ENCODE measurements at regions not wholly inside any gene's neighbourhood (a gene's known extent, or its start where the extent isn't known, plus 50 kb on each side); places are given as distances from the start of the nearest gene placed in this dataset.

DNA sequence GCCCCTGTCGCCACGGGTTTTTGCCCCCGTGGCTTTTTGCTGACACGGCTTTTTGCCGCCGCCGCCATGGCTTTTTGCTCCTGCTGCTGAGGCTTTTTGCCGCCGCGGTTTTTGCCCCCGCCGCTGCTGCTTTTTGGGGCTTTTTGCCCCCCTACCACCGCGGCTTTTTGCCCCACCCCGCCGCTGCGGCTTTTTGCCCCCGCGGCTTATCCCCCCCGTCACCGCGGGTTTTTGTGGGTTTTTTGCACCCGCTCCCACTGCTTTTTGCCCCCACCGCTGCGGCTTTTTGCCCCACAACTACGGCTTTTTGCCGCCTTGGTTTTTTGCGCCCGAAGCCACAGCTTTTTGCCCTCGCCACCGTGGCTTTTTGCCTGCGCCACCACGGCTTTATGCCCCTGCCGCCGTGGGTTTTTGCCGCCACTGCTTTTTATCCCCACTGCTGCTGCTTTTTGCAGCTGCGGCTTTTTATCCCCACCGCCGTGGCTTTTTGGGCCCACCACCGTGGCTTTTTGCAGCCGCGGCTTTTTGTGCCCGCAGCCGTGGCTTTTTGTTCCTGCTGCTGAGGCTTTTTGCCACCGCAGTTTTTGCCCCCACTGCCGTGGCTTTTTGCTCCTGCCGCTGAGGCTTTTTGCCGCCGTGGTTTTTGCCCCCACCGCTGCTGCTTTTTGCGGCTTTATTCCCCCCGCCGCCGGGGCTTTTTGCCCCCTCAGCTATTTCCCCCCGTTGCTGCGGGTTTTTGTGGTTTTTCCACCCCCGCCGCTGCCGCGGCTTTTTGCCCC lies 2798.0 kb upstream of the TEKT4 start:
- TF ChIP-seq POLR2AphosphoS5 (IDR thresholded peaks at IDR 0.05; ENCODE audit: low read depth) (no peak), EZH2phosphoT487 (IDR thresholded peaks at IDR 0.05; ENCODE audit: unreplicated experiment) (no peak)
- TF ChIP-seq, protein P1, sequence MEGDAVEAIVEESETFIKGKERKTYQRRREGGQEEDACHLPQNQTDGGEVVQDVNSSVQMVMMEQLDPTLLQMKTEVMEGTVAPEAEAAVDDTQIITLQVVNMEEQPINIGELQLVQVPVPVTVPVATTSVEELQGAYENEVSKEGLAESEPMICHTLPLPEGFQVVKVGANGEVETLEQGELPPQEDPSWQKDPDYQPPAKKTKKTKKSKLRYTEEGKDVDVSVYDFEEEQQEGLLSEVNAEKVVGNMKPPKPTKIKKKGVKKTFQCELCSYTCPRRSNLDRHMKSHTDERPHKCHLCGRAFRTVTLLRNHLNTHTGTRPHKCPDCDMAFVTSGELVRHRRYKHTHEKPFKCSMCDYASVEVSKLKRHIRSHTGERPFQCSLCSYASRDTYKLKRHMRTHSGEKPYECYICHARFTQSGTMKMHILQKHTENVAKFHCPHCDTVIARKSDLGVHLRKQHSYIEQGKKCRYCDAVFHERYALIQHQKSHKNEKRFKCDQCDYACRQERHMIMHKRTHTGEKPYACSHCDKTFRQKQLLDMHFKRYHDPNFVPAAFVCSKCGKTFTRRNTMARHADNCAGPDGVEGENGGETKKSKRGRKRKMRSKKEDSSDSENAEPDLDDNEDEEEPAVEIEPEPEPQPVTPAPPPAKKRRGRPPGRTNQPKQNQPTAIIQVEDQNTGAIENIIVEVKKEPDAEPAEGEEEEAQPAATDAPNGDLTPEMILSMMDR (conservative IDR thresholded peaks at IDR 0.05; ENCODE audit: low read depth in 2 of 2), result no peak
- TF ChIP-seq, protein P2, sequence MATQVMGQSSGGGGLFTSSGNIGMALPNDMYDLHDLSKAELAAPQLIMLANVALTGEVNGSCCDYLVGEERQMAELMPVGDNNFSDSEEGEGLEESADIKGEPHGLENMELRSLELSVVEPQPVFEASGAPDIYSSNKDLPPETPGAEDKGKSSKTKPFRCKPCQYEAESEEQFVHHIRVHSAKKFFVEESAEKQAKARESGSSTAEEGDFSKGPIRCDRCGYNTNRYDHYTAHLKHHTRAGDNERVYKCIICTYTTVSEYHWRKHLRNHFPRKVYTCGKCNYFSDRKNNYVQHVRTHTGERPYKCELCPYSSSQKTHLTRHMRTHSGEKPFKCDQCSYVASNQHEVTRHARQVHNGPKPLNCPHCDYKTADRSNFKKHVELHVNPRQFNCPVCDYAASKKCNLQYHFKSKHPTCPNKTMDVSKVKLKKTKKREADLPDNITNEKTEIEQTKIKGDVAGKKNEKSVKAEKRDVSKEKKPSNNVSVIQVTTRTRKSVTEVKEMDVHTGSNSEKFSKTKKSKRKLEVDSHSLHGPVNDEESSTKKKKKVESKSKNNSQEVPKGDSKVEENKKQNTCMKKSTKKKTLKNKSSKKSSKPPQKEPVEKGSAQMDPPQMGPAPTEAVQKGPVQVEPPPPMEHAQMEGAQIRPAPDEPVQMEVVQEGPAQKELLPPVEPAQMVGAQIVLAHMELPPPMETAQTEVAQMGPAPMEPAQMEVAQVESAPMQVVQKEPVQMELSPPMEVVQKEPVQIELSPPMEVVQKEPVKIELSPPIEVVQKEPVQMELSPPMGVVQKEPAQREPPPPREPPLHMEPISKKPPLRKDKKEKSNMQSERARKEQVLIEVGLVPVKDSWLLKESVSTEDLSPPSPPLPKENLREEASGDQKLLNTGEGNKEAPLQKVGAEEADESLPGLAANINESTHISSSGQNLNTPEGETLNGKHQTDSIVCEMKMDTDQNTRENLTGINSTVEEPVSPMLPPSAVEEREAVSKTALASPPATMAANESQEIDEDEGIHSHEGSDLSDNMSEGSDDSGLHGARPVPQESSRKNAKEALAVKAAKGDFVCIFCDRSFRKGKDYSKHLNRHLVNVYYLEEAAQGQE (IDR thresholded peaks at IDR 0.05; ENCODE audit: unreplicated experiment), result no peak

Measured in GM23338 (cell line).